Medulla oblongata (tissue), 1 donor: ENCODE measurements at regions not wholly inside any gene's neighbourhood (a gene's known extent, or its start where the extent isn't known, plus 50 kb on each side); places are given as distances from the start of the nearest gene placed in this dataset.

ENCODE experiments used
- DNase-seq: peaks from one replicate; pipeline ENCODE4 v3.0.0-alpha.2; 2015; ENCODE audit errors: extremely low spot score

GRCh38 chr5:149441986-149442385 is 62.9 kb upstream of the IL17B start:
- no peak for DNase-seq

- DNase-seq, result no peak
Observed at GRCh38 chr5:149441194-149441753, 62.2 kb upstream of the IL17B start.

- DNase-seq, result no peak
Observed at GRCh38 chr5:149439899-149440542, 60.9 kb upstream of the IL17B start.

GRCh38 chr5:149438711-149439132 is 59.6 kb upstream of the IL17B start:
- no peak for DNase-seq

DNA sequence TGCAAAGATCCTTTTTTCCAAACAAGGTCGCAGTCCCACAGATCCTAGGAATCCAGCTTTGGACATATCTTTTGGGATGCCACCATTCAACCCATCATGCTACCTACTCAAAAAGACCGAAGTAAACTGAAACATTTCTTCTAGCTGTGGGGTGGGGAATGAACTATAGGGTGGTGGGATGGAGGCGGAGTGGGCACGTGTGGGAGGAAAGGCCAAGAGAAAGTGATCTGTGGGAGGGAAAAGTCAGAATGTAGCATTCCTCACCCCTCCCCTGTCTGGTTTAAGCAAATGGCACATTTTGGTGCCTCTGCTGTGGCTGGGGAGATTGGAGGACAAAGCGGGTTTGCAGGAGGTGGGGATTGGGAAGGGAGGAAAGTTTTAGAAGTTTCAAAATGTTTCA is 59.2 kb upstream of the IL17B start:
- no peak for DNase-seq

DNA sequence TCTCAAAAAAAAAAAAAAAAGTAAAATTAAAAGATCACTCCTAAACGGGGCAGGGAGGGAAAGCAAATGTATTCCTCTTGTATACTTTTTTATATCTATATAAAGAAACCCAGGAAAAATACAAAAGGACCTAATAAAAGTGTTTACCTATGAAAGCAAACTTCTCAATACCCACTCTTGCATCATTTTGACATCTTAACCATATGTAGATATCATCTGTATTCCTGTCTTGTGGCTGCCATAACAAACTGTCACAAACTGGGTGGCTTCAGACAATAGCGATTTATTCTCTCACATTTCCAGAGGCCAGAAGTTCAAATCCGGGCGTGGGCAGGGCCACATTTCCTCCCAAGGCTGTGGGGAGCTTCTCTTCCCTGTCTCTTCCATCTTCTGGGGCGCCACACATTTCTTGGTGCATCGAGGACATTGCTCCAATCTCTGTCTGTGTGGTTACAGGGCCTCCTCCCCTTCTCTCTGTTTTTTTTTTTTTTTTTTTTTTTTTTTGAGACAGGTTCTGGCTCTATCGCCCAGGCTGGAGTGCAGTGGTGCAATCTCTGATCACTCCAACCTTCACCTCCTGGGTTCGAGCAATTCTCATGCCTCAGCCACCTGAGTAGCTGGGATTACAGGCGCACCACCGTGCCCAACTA is 58.4 kb upstream of the IL17B start:
- no peak for DNase-seq

DNA sequence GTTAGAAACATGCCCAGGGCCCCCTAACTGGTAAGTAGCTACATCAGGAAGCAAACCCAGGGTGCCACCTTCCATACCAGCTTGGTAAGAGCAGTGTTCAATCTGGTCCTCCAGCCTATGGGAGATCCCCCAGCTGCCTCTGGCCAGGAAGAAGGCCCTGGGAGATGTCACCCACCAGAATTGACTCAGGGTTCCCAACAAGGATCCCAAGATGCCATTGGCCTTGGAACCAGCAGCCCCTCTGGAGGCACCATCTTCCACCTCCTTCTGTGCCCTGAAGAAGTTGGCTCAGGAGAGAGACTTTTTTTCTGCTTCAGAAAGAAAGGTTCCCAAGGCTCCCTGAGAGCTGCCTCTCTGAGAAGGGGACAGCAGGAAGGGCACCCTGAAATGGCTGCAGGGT is 56.6 kb upstream of the IL17B start:
- no peak for DNase-seq

DNA sequence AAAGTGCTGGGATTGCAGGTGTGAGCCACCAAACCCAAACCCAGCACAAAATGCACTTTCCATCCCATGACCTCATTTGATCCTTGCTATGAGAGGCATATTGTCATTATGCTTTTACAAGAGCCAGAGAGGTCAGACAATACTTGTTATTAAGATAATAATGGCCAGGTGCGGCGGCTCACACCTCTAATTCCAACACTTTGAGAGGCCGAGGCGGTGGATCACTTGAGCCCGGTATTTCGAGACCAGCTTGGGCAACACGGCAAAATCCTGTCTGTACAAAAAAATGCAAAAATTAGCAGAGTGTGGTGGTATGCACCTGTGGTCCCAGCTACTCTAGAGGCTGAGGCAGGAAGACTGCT is 55.9 kb upstream of the IL17B start:
- no peak for DNase-seq

GRCh38 chr5:149434162-149435014 is 55.3 kb upstream of the IL17B start:
- peak; percentile 61 for DNase-seq

GRCh38 chr5:149433524-149434131 is 54.5 kb upstream of the IL17B start:
- DNase-seq, result no peak

GRCh38 chr5:149432911-149433401 is 53.9 kb upstream of the IL17B start:
- DNase-seq, result no peak

DNA sequence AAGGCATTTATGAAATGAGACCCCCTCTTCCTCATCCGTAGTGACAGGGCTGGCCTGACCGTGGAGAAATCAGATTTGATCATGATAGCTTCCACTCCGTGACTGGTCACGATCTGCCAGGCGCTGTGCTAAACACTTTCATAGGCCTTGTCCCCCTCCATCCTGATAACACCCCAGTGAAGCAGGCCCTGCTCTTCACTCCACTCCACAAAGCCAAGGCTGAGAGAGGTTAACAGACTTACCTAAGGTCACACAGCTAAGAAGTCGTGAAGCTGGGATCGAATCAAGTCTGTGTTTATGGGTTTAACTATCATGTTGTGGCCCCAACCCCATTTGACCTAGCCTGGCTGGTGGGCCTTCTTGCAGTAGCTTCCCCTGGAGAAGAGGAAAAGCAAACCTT is 53.3 kb upstream of the IL17B start:
- DNase-seq, result no peak

DNA sequence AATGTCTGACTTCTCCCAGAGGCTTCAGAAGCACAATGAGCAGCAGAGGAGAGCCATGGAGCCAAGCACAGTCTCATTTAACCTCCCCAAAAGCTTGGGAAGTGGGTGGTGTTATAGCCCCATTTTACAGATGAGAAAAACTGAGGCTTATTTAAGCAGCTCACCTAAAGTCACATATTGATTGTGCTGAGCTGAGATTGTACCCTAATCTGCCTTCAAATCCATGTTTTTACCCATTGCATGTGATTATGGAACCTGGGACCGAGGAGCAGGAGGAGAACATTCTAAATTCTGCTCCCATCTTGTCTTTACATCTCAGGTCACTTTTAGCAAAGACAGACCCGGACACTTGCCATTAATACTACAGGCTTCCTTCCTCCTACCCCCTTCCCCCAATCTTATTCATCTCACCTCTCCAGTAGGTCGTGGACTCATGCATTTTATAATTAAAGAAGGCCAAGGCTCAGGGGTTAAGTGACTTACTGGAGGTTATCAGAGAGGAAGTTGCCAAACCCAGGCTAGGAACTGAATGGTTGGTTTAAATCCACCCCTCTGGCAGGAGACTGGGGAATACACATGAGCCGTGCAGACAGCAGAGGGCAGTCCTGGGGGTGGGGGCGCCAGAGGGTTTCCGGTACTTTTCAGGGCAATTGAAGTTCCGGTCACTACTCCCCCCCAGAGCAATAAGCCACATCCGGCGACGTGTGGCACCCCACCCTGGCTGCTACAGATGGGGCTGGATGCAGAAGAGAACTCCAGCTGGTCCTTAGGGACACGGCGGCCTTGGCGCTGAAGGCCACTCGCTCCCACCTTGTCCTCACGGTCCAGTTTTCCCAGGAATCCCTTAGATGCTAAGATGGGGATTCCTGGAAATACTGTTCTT is 51.0 kb upstream of the IL17B start:
- no peak for DNase-seq
